ENCODE measurements at regions not wholly inside any gene's neighbourhood (a gene's known extent, or its start where the extent isn't known, plus 50 kb on each side); places are given as distances from the start of the nearest gene placed in this dataset.

GRCh38 chr20:29472606-29473005, 1784.9 kb upstream of the DEFB115 start:
- TF ChIP-seq EP300 (IDR thresholded peaks at IDR 0.05) (no peak), CTCF (IDR thresholded peaks at IDR 0.05) (no peak)
